Skeletal muscle tissue (tissue), 3 donors: ENCODE measurements at regions not wholly inside any gene's neighbourhood (a gene's known extent, or its start where the extent isn't known, plus 50 kb on each side); places are given as distances from the start of the nearest gene placed in this dataset.

Source experiments
- H3K27ac ChIP-seq: one replicate; pipeline ENCODE4 v1.7.0; 2013; ENCODE audit warnings: mild to moderate bottlenecking, low read depth, low read length, inconsistent platforms
- H3K27me3 ChIP-seq, 3 donors: one replicate each; pipeline ENCODE4 v1.7.0; 2013; ENCODE audit warnings: low read length in 3 of 3; ENCODE audit not compliant: control insufficient read depth in 3 of 3, insufficient read depth in 3 of 3
- H3K36me3 ChIP-seq, 3 donors: one replicate each; pipeline ENCODE4 v1.7.0; 2013; ENCODE audit warnings: low read length in 3 of 3; ENCODE audit not compliant: control insufficient read depth in 3 of 3, insufficient read depth in 3 of 3
- H3K4me1 ChIP-seq, 3 donors: one replicate each; pipeline ENCODE4 v1.7.0; 2013; ENCODE audit warnings: low read length in 3 of 3, mild to moderate bottlenecking in 3 of 3; ENCODE audit not compliant: control insufficient read depth in 3 of 3, insufficient read depth in 3 of 3
- H3K4me3 ChIP-seq, 3 donors: one replicate each; pipeline ENCODE4 v1.7.0; 2013; ENCODE audit warnings: low read length in 3 of 3
- H3K9ac ChIP-seq, 3 donors: one replicate each; pipeline ENCODE4 v1.7.0; 2013; ENCODE audit warnings: low read length in 3 of 3, mild to moderate bottlenecking in 3 of 3, moderate library complexity in 2 of 3, low read depth in 1 of 3
- H3K9me3 ChIP-seq, 3 donors: one replicate each; pipeline ENCODE4 v1.7.0; 2013; ENCODE audit warnings: low read length in 3 of 3; ENCODE audit not compliant: control insufficient read depth in 3 of 3
- donor health status: Osteomylitis.

GRCh38 chr15:96262549-96263489 is 67.7 kb upstream of the NR2F2 start:
- Histone ChIP-seq H3K9me3 (no peaks in the 10 kb centered on the region), H3K27me3 (no peaks in the 10 kb centered on the region), H3K27ac (no peak overlapping the region), H3K4me1 (peaks cover 0 to 4% (median 3%) of the 10 kb centered on the region in 3 donors), H3K36me3 (no peaks in the 10 kb centered on the region), H3K9ac (no peak overlapping the region), H3K4me3 (no peak overlapping the region)

GRCh38 chr15:96264351-96264798 is 66.1 kb upstream of the NR2F2 start:
- no peaks in the 10 kb centered on the region for H3K27me3 ChIP-seq
- H3K9ac ChIP-seq = no peak overlapping the region

GRCh38 chr15:96264801-96265515 is 65.5 kb upstream of the NR2F2 start:
- H3K9ac ChIP-seq = no peak overlapping the region
- H3K4me1 ChIP-seq = peaks cover 0 to 4% (median 3%) of the 10 kb centered on the region in 3 donors
- H3K27ac ChIP-seq = no peak overlapping the region
- H3K27me3 ChIP-seq = no peaks in the 10 kb centered on the region
- no peak overlapping the region for H3K4me3 ChIP-seq
- no peaks in the 10 kb centered on the region for H3K9me3 ChIP-seq
- peaks cover 0 to 4% (median 0%) of the 10 kb centered on the region in 3 donors for H3K36me3 ChIP-seq

More at GRCh38 chr15:96264351-96264798, 66.1 kb upstream of the NR2F2 start:
- H3K36me3 ChIP-seq = peaks cover 0 to 4% (median 0%) of the 10 kb centered on the region in 3 donors
- peaks cover 0 to 4% (median 3%) of the 10 kb centered on the region in 3 donors for H3K4me1 ChIP-seq
- no peak overlapping the region for H3K27ac ChIP-seq
- no peaks in the 10 kb centered on the region for H3K9me3 ChIP-seq
- no peak overlapping the region for H3K4me3 ChIP-seq

- Histone ChIP-seq H3K4me1 (peaks cover 0 to 4% (median 3%) of the 10 kb centered on the region in 3 donors), H3K9me3 (no peaks in the 10 kb centered on the region), H3K27me3 (no peaks in the 10 kb centered on the region), H3K9ac (no peak overlapping the region), H3K4me3 (no peak overlapping the region), H3K36me3 (peaks cover 0 to 4% (median 0%) of the 10 kb centered on the region in 3 donors), H3K27ac (no peak overlapping the region)
These were observed 64.0 kb upstream of the NR2F2 start for GRCh38 chr15:96266456-96266855.

GRCh38 chr15:96267463-96267862 is 63.0 kb upstream of the NR2F2 start:
- H3K36me3 ChIP-seq = peaks cover 0 to 4% (median 0%) of the 10 kb centered on the region in 3 donors
- no peaks in the 10 kb centered on the region for H3K27me3 ChIP-seq
- H3K9ac ChIP-seq = no peak overlapping the region
- no peaks in the 10 kb centered on the region for H3K9me3 ChIP-seq
- no peak overlapping the region for H3K27ac ChIP-seq
- H3K4me1 ChIP-seq = peaks cover 0 to 4% (median 0%) of the 10 kb centered on the region in 3 donors
- no peak overlapping the region for H3K4me3 ChIP-seq

- Histone ChIP-seq H3K36me3 (peaks cover 0 to 4% (median 0%) of the 10 kb centered on the region in 3 donors), H3K4me3 (no peak overlapping the region), H3K27ac (no peak overlapping the region), H3K27me3 (no peaks in the 10 kb centered on the region), H3K9ac (no peak overlapping the region), H3K9me3 (no peaks in the 10 kb centered on the region), H3K4me1 (no peaks in the 10 kb centered on the region)
These were observed 61.9 kb upstream of the NR2F2 start for GRCh38 chr15:96268442-96269204.

GRCh38 chr15:96270581-96271172 is 59.8 kb upstream of the NR2F2 start:
- H3K36me3 ChIP-seq = peaks cover 0 to 4% (median 0%) of the 10 kb centered on the region in 3 donors
- H3K9ac ChIP-seq = no peak overlapping the region
- no peaks in the 10 kb centered on the region for H3K4me1 ChIP-seq

GRCh38 chr15:96272427-96272826 is 58.1 kb upstream of the NR2F2 start:
- Histone ChIP-seq H3K27ac (no peak overlapping the region), H3K9me3 (no peaks in the 10 kb centered on the region), H3K9ac (no peak overlapping the region), H3K27me3 (no peaks in the 10 kb centered on the region), H3K36me3 (peaks cover 0 to 4% (median 0%) of the 10 kb centered on the region in 3 donors), H3K4me3 (no peak overlapping the region), H3K4me1 (no peaks in the 10 kb centered on the region)

More at GRCh38 chr15:96270581-96271172, 59.8 kb upstream of the NR2F2 start:
- no peak overlapping the region for H3K27ac ChIP-seq
- no peak overlapping the region for H3K4me3 ChIP-seq
- no peaks in the 10 kb centered on the region for H3K9me3 ChIP-seq
- no peaks in the 10 kb centered on the region for H3K27me3 ChIP-seq

GRCh38 chr15:96273317-96274086 is 57.0 kb upstream of the NR2F2 start:
- Histone ChIP-seq H3K27ac (no peak overlapping the region), H3K9ac (no peak overlapping the region), H3K4me1 (no peaks in the 10 kb centered on the region), H3K27me3 (no peaks in the 10 kb centered on the region), H3K9me3 (no peaks in the 10 kb centered on the region), H3K4me3 (no peak overlapping the region), H3K36me3 (peaks cover 0 to 4% (median 0%) of the 10 kb centered on the region in 3 donors)
